Hepatocyte (in vitro differentiated cells): ENCODE measurements at regions not wholly inside any gene's neighbourhood (a gene's known extent, or its start where the extent isn't known, plus 50 kb on each side); places are given as distances from the start of the nearest gene placed in this dataset.
A peak's percentile ranks its signal among the peaks of the same experiment; 100 is the strongest.

Experiments used
- DNase-seq: peaks from one replicate; pipeline ENCODE4 v3.0.0-alpha.2; 2016; ENCODE audit warnings: low spot score
- H2AFZ ChIP-seq: fragments of 200-600 bp; sonication (generic); 2 replicates; pipeline ENCODE4 v1.6.0; 2016; ENCODE audit warnings: antibody characterized with exemption, mild to moderate bottlenecking
- H3K27ac ChIP-seq: fragments of 200-600 bp; sonication (generic); 2 replicates; pipeline ENCODE4 v1.5.1; 2016; ENCODE audit warnings: mild to moderate bottlenecking
- H3K27me3 ChIP-seq: fragments of 200-600 bp; sonication (generic); 2 replicates; pipeline ENCODE4 v1.6.1; 2016
- H3K36me3 ChIP-seq: fragments of 200-600 bp; sonication (generic); replicated peaks from 2 replicates; pipeline ENCODE4 v1.5.1; 2016; ENCODE audit warnings: low read depth; ENCODE audit not compliant: insufficient read depth
- H3K4me1 ChIP-seq: fragments of 200-600 bp; sonication (generic); 2 replicates; pipeline ENCODE4 v1.5.1; 2016; ENCODE audit warnings: mild to moderate bottlenecking, moderate library complexity; ENCODE audit not compliant: insufficient read depth
- H3K4me2 ChIP-seq: fragments of 200-600 bp; sonication (generic); 2 replicates; pipeline ENCODE4 v1.6.0; 2016
- H3K4me3 ChIP-seq: fragments of 200-600 bp; sonication (generic); 2 replicates; pipeline ENCODE4 v1.5.1; 2016; ENCODE audit warnings: mild to moderate bottlenecking
- H3K79me2 ChIP-seq: fragments of 200-600 bp; sonication (generic); 2 replicates; pipeline ENCODE4 v1.6.0; 2017; ENCODE audit warnings: mild to moderate bottlenecking
- H3K9me2 ChIP-seq: fragments of 200-600 bp; sonication (generic); replicated peaks from 2 replicates; pipeline ENCODE4 v1.6.0; 2017; ENCODE audit warnings: mild to moderate bottlenecking; ENCODE audit not compliant: insufficient read depth
- H3K9me3 ChIP-seq: fragments of 200-600 bp; sonication (generic); 2 replicates; pipeline ENCODE4 v1.5.1; 2016; ENCODE audit warnings: low read depth, mild to moderate bottlenecking
- H4K20me1 ChIP-seq: fragments of 200-600 bp; sonication (generic); 2 replicates; pipeline ENCODE4 v1.6.0; 2016; ENCODE audit warnings: mild to moderate bottlenecking; ENCODE audit not compliant: insufficient read depth, poor library complexity, severe bottlenecking
- EZH2 ChIP-seq: fragments of 200-600 bp; sonication (generic); IDR thresholded peaks from 2 replicates; pipeline ENCODE4 v1.6.1; 2016; ENCODE audit warnings: antibody characterized with exemption, mild to moderate bottlenecking, borderline replicate concordance
- EZH2phosphoT487 ChIP-seq: fragments of 200-600 bp; sonication (generic); IDR thresholded peaks from one replicate; pipeline ENCODE4 v1.6.1; 2018; ENCODE audit warnings: antibody characterized with exemption, mild to moderate bottlenecking, low read depth, moderate library complexity; ENCODE audit not compliant: unreplicated experiment, severe bottlenecking
- WGBS: methylation state at CpG from one replicate; pipeline ENCODE4 v1.1.6; 2016; ENCODE audit warnings: low lambda C conversion rate; ENCODE audit errors: missing lambda C conversion rate; 5-methylcytosine and 5-hydroxymethylcytosine counted together
- TF ChIP-seq, protein P1 (sequence below): fragments of 200-600 bp; sonication (generic); IDR thresholded peaks from 2 replicates; pipeline ENCODE4 v1.5.1; 2016; ENCODE audit warnings: antibody characterized with exemption, mild to moderate bottlenecking; ENCODE audit not compliant: poor library complexity

DNA sequence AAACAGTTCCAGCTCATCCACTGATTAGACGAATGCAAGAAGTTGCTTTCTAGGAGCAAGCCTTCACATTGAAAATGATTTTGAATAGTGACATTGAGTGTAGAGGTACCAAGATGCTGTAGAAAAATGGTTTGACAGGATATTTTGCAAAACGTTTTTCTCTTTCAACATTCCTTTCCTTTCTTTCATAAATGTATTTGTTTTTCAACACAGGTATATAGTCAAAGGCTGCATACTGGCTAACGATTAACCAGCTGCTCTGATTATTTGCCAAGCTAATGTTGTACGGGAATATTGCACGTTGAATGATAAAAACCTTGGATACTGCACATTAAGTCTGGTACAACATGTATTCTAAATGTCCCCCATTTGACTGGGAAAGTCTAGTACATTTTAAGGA, 78.8 kb upstream of the TENT5A start:
- no peaks in the 10 kb centered on the region for H3K9me2 ChIP-seq
- no peaks in the 10 kb centered on the region for H3K36me3 ChIP-seq
- H3K4me2 ChIP-seq, result peak overlapping the region; percentile 43
- no peaks in the 10 kb centered on the region for H3K9me3 ChIP-seq
- WGBS, result 52% methylated on average over 5 of the region's 5 CpGs
- peaks cover 19% of the 10 kb centered on the region for H3K4me1 ChIP-seq
- no peak overlapping the region for H3K4me3 ChIP-seq
- peak overlapping the region; percentile 16 for H3K27ac ChIP-seq
- no peaks in the 10 kb centered on the region for H3K79me2 ChIP-seq
- no peaks in the 10 kb centered on the region for H4K20me1 ChIP-seq
- no peaks in the 10 kb centered on the region for H3K27me3 ChIP-seq
- H2AFZ ChIP-seq, result no peak overlapping the region
- TF ChIP-seq EZH2 (no peak), EZH2phosphoT487 (no peak)
- TF ChIP-seq, protein P1, sequence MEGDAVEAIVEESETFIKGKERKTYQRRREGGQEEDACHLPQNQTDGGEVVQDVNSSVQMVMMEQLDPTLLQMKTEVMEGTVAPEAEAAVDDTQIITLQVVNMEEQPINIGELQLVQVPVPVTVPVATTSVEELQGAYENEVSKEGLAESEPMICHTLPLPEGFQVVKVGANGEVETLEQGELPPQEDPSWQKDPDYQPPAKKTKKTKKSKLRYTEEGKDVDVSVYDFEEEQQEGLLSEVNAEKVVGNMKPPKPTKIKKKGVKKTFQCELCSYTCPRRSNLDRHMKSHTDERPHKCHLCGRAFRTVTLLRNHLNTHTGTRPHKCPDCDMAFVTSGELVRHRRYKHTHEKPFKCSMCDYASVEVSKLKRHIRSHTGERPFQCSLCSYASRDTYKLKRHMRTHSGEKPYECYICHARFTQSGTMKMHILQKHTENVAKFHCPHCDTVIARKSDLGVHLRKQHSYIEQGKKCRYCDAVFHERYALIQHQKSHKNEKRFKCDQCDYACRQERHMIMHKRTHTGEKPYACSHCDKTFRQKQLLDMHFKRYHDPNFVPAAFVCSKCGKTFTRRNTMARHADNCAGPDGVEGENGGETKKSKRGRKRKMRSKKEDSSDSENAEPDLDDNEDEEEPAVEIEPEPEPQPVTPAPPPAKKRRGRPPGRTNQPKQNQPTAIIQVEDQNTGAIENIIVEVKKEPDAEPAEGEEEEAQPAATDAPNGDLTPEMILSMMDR, result no peak
- DNase-seq, result no peak

DNA sequence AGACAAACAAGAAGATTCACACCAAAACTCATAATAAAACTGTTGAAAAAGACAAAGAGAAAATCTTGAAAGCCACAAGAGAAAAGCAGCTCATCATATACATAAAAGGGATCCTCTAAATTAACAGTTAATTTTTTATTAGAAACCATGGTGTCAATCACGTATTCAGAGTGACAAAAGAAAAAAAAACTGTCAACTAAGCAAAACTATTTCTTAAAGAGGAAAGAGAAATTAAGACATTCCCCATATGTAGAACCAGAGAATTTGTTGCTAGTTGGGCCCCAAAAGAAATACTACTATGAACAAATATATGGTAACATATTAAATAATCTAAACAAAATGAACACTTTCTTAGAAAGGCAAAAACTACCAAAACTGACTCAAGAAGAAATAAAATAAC, 74.3 kb upstream of the TENT5A start:
- no peaks in the 10 kb centered on the region for H3K9me3 ChIP-seq
- no peak overlapping the region for H3K4me2 ChIP-seq
- no peak overlapping the region for H3K4me3 ChIP-seq
- TF ChIP-seq EZH2, result no peak
- peaks cover 3% of the 10 kb centered on the region for H3K4me1 ChIP-seq
- no peaks in the 10 kb centered on the region for H3K9me2 ChIP-seq
- H4K20me1 ChIP-seq, result no peaks in the 10 kb centered on the region
- H3K27me3 ChIP-seq, result no peaks in the 10 kb centered on the region
- H3K79me2 ChIP-seq, result no peaks in the 10 kb centered on the region
- no peak overlapping the region for H2AFZ ChIP-seq
- H3K36me3 ChIP-seq, result no peaks in the 10 kb centered on the region
- WGBS, result 27% methylated on average over 1 of the region's 1 CpG
- DNase-seq, result no peak
- H3K27ac ChIP-seq, result no peak overlapping the region

DNA sequence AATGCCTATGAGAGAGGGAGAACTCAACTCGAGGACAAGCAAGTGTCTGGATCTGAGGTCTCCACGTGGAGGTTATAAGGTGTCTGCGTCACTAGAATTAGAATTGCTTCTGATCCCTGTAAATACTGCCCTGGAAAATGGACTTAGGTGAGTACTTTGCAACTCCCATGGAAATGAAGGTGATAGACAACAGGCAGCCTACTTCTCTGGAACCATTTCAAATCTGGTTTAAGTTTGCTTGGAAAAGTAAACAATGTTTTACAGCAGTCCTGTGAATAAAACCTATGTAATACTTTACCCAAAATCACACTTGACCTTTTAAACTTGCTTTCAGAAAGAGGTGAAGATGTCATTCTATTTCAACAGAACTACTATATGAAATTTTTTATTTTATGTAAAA, 70.1 kb upstream of the TENT5A start:
- DNase-seq, result no peak
- no peaks in the 10 kb centered on the region for H3K27me3 ChIP-seq
- H3K4me2 ChIP-seq, result no peak overlapping the region
- no peak overlapping the region for H3K4me3 ChIP-seq
- 41% methylated on average over 3 of the region's 3 CpGs for WGBS
- no peak overlapping the region for H2AFZ ChIP-seq
- H3K9me3 ChIP-seq, result no peaks in the 10 kb centered on the region
- H3K9me2 ChIP-seq, result no peaks in the 10 kb centered on the region
- H3K4me1 ChIP-seq, result peaks cover 3% of the 10 kb centered on the region
- TF ChIP-seq, protein P1, result no peak
- TF ChIP-seq EZH2phosphoT487 (no peak), EZH2 (no peak)
- no peaks in the 10 kb centered on the region for H3K36me3 ChIP-seq
- no peaks in the 10 kb centered on the region for H3K79me2 ChIP-seq
- H4K20me1 ChIP-seq, result no peaks in the 10 kb centered on the region
- H3K27ac ChIP-seq, result peak overlapping the region; percentile 54

DNA sequence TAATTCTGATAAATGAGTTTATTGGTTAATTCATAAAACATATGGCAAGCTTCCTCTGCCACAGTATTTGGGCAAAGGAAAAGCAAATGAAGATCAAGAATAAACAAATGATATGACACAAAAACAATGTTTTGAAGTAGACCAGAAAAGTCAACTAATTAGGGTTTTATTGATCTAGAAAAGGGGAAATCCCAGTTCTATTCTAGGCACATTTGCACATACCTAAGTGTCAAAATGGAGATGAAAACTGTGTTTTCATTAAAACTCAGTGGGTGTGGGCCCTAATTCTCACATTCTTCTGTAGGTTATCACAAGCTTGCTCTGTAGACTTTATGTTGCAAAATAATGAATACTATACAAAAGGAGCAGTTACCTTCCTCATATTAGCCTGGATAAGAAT, 69.0 kb upstream of the TENT5A start:
- peak overlapping the region; percentile 48 for H3K4me2 ChIP-seq
- no peak overlapping the region for H2AFZ ChIP-seq
- peak overlapping the region; percentile 54 for H3K27ac ChIP-seq
- H3K9me3 ChIP-seq, result no peaks in the 10 kb centered on the region
- peaks cover 3% of the 10 kb centered on the region for H3K4me1 ChIP-seq
- no peaks in the 10 kb centered on the region for H3K79me2 ChIP-seq
- H3K27me3 ChIP-seq, result no peaks in the 10 kb centered on the region
- no peaks in the 10 kb centered on the region for H3K36me3 ChIP-seq
- no peak overlapping the region for H3K4me3 ChIP-seq
- DNase-seq, result no peak
- TF ChIP-seq, protein P1, result no peak
- no peak for TF ChIP-seq EZH2
- TF ChIP-seq EZH2phosphoT487, result no peak
- no peaks in the 10 kb centered on the region for H4K20me1 ChIP-seq
- H3K9me2 ChIP-seq, result no peaks in the 10 kb centered on the region
